Subcutaneous abdominal adipose tissue (tissue), 5 donors: ENCODE measurements at regions not wholly inside any gene's neighbourhood (a gene's known extent, or its start where the extent isn't known, plus 50 kb on each side); places are given as distances from the start of the nearest gene placed in this dataset.
A peak's percentile ranks its signal among the peaks of the same experiment; 100 is the strongest.

Experiments
- H3K27ac ChIP-seq: one replicate; pipeline ENCODE4 v1.7.0; 2013; ENCODE audit warnings: low read depth, mild to moderate bottlenecking, inconsistent platforms, low read length, moderate library complexity
- H3K27me3 ChIP-seq, 5 donors: one replicate each; pipeline ENCODE4 v1.7.0; 2013; ENCODE audit warnings: low read length in 5 of 5, inconsistent platforms in 1 of 5; ENCODE audit not compliant: control insufficient read depth in 5 of 5, insufficient read depth in 4 of 5
- H3K36me3 ChIP-seq, 5 donors: one replicate each; pipeline ENCODE4 v1.7.0; 2013; ENCODE audit warnings: low read length in 5 of 5; ENCODE audit not compliant: control insufficient read depth in 5 of 5, insufficient read depth in 5 of 5
- H3K4me1 ChIP-seq, 5 donors: one replicate each; pipeline ENCODE4 v1.7.0; 2013; ENCODE audit warnings: low read length in 5 of 5, mild to moderate bottlenecking in 3 of 5, moderate library complexity in 1 of 5; ENCODE audit not compliant: control insufficient read depth in 5 of 5, insufficient read depth in 5 of 5
- H3K4me3 ChIP-seq, 5 donors: one replicate each; pipeline ENCODE4 v1.7.0; 2013; ENCODE audit warnings: low read length in 5 of 5, low read depth in 1 of 5
- H3K9ac ChIP-seq, 5 donors: one replicate each; pipeline ENCODE4 v1.7.0; 2013; ENCODE audit warnings: low read length in 5 of 5, mild to moderate bottlenecking in 4 of 5, moderate library complexity in 3 of 5
- H3K9me3 ChIP-seq, 5 donors: one replicate each; pipeline ENCODE4 v1.7.0; 2013; ENCODE audit warnings: low read length in 5 of 5; ENCODE audit not compliant: control insufficient read depth in 5 of 5
- donor health status: healthy.
- donor health status: healthy.
- donor health status: healthy.
- donor health status: healthy.
- donor health status: healthy.

DNA sequence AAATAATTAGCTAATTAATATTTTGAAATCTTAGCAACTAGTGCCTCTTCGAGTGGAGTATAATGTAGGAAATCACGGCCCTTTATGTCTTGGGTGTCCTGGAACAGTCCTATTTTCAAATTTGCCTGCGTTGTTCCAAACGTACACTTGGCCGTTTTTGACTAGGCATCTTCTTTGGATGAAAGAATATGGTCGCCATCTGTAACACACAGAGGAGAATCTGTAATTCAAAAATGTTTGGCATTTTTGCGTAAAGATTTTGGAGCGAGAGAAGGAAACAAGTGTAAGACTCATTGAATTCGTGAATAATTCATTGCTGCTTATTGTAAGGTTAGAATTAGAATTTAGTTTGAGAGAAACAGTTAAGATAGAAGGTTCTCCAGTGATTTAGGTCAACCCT is 61.5 kb upstream of the CLCN4 start:
- Histone ChIP-seq H3K4me3 (no peak overlapping the region), H3K27ac (no peak overlapping the region), H3K4me1 (peaks cover 0 to 21% (median 15%) of the 10 kb centered on the region in 5 donors), H3K36me3 (peaks cover 0 to 12% (median 4%) of the 10 kb centered on the region in 5 donors), H3K9me3 (no peaks in the 10 kb centered on the region), H3K27me3 (peaks cover 0 to 2% (median 0%) of the 10 kb centered on the region in 5 donors), H3K9ac (no peak overlapping the region)

DNA sequence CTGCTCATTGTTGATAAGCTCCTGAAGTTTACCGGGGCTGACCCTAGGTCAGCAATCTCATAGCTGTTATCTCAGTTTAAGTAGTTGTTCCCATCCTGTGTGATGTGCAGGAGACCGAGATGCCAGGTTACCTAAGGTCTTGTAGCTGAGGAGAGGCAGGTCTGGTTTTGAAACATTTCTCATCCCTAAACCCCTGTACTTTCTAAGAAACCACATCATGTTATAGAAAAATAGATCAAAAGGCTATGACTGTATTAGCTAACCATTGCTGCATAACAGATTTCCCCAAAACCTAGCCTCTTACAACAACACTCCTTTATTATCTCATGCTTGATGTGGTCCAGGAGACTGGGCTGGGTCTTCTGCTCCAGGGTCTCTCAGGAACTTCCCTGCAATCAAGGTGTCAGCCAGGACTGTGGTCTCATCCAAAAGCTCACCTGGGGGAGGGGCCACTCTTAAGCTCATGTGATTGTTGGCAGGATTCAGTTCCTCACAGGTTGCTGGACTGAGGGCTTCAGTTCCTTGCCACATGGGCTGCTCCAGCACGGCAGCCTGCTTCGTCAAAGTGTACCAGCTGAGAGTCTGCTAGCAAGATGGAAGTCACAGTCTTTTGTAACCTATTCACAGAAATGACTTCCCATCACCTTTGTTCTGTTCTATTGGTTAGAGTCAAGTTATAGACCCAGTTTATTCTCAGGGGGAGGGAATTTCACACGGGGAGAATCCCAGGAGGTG is 60.9 kb upstream of the CLCN4 start:
- Histone ChIP-seq H3K9me3 (peaks cover 0 to 4% (median 3%) of the 10 kb centered on the region in 5 donors), H3K9ac (no peak overlapping the region), H3K27ac (no peak overlapping the region), H3K36me3 (peaks cover 0 to 14% (median 2%) of the 10 kb centered on the region in 5 donors), H3K4me1 (peaks cover 0 to 24% (median 16%) of the 10 kb centered on the region in 5 donors), H3K27me3 (peaks cover 0 to 4% (median 0%) of the 10 kb centered on the region in 5 donors), H3K4me3 (no peak overlapping the region)

DNA sequence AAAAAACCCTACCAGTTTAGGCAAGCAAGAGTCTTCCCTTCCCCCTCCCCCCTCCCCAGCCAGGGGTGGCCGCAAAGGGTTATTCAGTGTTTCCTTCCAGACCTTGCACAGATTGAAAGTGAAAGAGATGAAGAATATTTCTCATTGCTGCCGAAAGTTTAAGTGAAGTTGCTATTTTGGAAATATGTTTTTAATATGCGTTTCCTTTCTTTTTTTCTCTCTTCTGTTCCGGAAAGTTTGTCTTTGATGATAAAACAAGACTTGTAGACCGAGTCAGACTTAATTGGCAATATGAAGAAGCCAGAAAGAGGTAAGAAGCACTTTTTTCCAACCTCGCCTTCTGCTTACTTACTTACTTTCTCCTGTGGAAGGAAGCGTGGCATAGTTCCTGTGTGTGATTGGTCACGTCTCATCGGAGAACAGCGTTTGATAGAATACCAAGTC is 58.5 kb upstream of the CLCN4 start:
- Histone ChIP-seq H3K4me1 (peaks cover 0 to 27% (median 16%) of the 10 kb centered on the region in 5 donors), H3K4me3 (peak overlapping the region; percentile 8 to 55 (median 43)), H3K36me3 (peaks cover 0 to 9% (median 5%) of the 10 kb centered on the region in 5 donors), H3K9ac (peak overlapping the region in 2 of 5 donors; percentile 22 to 34), H3K27ac (peak overlapping the region; percentile 5), H3K9me3 (peaks cover 0 to 5% (median 4%) of the 10 kb centered on the region in 5 donors), H3K27me3 (peaks cover 0 to 7% (median 0%) of the 10 kb centered on the region in 5 donors)

DNA sequence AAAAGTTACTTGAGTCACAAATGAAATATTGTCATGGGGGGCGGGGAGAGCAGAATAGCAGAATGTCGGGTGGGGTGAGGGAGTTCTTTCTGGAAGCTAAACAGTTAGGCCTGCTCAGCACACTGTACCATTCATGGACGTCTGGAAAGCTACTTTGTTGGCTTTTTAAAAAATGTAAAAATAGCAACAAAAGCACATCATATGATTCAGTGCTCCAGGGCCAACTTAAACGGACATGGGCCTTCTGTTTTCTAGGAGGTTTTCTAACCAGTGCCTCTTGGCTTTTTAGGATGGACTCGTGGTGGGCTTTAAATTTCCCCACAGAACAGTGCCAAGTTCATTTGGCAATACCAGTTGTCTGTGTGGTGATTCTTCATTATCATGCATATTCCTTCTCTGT is 57.4 kb upstream of the CLCN4 start:
- no peak overlapping the region for H3K9ac ChIP-seq
- peaks cover 0 to 11% (median 0%) of the 10 kb centered on the region in 5 donors for H3K27me3 ChIP-seq
- H3K4me3 ChIP-seq = no peak overlapping the region
- H3K4me1 ChIP-seq = peaks cover 0 to 30% (median 16%) of the 10 kb centered on the region in 5 donors
- H3K36me3 ChIP-seq = peaks cover 0 to 9% (median 6%) of the 10 kb centered on the region in 5 donors
- no peak overlapping the region for H3K27ac ChIP-seq
- H3K9me3 ChIP-seq = peaks cover 0 to 5% (median 4%) of the 10 kb centered on the region in 5 donors

DNA sequence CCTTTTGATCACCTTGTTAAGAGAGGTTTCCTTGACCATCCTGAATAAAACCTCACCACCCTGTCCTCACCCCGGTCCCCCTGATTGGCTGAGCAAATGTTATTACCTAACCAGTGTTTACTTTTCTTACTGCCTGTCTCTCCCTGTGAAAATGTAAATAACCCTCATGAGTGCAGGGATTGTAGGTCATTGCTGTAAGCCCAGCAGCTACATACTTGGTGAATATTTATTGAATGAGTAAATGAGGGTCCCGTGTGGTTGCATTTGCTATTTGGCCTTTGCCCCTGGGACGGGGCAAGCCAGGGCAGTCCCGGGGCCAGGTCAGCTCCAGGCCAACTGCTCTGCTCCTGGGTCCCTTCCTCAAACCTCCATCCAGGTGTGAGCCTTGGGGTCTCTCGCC is 55.5 kb upstream of the CLCN4 start:
- H3K4me1 ChIP-seq = peaks cover 0 to 35% (median 15%) of the 10 kb centered on the region in 5 donors

DNA sequence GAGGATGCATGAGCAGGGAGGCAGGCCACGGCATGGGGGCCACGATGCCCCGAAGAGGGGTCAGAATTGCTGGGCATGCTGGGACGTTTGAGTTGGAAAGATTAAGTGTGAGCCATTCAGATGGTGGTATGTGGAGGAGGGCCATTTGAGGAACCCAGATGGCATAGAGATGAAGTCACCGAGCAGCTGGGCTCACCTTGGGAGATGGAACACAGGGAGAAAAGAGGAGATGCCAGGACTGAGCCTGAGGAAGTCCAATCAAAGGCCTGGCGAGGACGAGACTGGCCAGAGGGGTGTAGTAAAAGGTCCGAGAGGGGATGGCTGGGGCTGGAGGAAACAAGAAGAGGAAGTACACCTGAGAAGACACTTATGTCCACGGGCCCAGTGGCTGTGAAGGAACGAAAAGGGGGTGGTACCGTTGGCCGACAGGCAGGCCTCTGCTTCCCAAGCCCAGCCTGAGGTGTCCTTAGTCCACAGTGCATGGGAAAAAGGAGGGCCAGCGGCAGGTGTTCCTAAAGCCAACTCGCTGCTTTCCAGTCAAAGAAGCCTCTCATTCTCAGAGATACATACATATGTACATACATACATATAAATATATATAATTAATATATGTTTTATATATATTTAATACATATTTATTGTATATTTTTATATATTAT is 54.6 kb upstream of the CLCN4 start:
- Histone ChIP-seq H3K4me1 (peaks cover 0 to 36% (median 17%) of the 10 kb centered on the region in 5 donors), H3K4me3 (no peak overlapping the region), H3K9me3 (peaks cover 0 to 5% (median 4%) of the 10 kb centered on the region in 5 donors), H3K27ac (no peak overlapping the region), H3K27me3 (peaks cover 0 to 11% (median 2%) of the 10 kb centered on the region in 5 donors), H3K9ac (no peak overlapping the region), H3K36me3 (peaks cover 0 to 9% (median 6%) of the 10 kb centered on the region in 5 donors)

More for the DNA sequence above, 55.5 kb upstream of the CLCN4 start:
- Histone ChIP-seq H3K4me3 (no peak overlapping the region), H3K9ac (no peak overlapping the region), H3K27ac (no peak overlapping the region), H3K9me3 (peaks cover 0 to 5% (median 4%) of the 10 kb centered on the region in 5 donors), H3K36me3 (peaks cover 0 to 9% (median 6%) of the 10 kb centered on the region in 5 donors), H3K27me3 (peaks cover 0 to 11% (median 0%) of the 10 kb centered on the region in 5 donors)

DNA sequence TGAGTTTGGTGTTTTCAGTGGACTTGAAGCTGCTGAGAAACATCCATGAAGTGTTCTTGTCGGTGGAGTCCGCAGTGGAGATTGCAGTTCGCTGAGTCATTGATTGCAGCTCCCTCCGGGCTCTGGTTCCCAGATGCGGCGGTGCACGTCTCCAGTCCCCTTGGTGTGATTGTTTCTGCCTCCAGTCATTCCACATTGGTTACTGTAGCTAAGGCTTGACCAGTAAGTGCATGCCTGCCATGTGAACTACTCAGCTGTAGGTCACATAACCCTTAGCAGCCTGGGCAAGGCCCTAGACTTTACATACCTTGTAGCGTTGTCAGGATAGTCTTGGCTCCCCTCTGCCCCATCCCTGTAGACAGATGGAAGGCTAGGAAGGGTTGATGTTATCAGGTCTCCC is 53.8 kb upstream of the CLCN4 start:
- Histone ChIP-seq H3K4me3 (no peak overlapping the region), H3K36me3 (peaks cover 0 to 9% (median 6%) of the 10 kb centered on the region in 5 donors), H3K4me1 (peaks cover 0 to 37% (median 21%) of the 10 kb centered on the region in 5 donors), H3K27me3 (peaks cover 0 to 12% (median 2%) of the 10 kb centered on the region in 5 donors), H3K9ac (no peak overlapping the region), H3K9me3 (peaks cover 0 to 5% (median 4%) of the 10 kb centered on the region in 5 donors), H3K27ac (no peak overlapping the region)

DNA sequence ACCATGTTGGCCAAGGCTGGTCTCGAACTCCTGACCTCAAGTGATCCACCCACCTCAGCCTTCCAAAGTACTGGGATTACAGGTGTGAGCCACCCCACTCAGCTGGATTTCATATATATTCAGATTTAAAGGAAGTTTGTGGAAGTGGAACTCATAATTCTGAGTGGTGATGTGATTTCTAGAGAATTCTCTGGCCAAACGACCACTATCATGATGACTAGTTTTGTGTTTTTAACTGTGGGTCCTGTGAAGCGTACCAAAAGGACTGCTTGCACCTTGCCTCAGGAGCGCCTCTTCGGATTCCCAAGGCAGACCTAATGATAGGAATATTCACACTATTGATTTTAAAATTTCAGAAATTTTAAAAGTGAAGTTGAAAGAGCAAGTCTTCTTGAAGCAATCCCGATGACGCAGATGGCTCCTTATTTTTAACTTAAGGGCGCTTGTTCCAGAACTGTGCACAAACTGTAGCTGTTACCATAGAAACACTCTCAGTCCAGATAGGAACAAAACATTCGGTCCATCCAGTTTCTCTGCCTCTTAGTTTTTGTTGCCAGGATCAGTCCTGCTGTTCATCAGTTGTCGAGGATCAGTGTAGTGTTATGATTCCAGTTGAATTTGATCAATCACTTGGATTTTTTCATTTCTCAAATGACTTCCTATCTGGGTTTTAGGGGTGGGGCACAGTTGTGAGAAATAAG is 51.7 kb upstream of the CLCN4 start:
- Histone ChIP-seq H3K9ac (no peak overlapping the region), H3K27ac (no peak overlapping the region), H3K4me3 (no peak overlapping the region), H3K27me3 (peaks cover 0 to 15% (median 7%) of the 10 kb centered on the region in 5 donors), H3K9me3 (peaks cover 0 to 5% (median 4%) of the 10 kb centered on the region in 5 donors), H3K36me3 (peaks cover 0 to 10% (median 5%) of the 10 kb centered on the region in 5 donors), H3K4me1 (peaks cover under 1 to 35% (median 10%) of the 10 kb centered on the region in 5 donors)

DNA sequence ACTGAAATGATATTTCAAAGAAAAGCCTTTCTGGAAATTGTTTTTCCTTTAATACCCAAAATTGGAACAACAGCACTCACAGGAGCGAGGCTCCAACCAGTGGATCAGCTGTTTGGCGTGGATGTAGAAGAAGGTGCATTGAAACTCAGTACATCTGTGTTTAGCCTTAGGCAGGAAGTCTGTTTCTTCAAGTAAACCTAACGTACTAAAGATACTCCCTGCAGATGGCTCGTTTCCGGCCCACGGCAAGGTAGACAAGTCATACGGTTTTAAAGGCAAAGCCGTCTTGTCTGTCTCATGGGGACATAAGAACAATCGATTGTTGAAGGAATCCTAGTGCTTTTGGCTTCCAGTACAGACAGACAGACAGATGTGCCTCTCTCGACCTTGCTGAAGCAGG is 50.0 kb upstream of the CLCN4 start:
- H3K36me3 ChIP-seq = peaks cover 0 to 6% (median 0%) of the 10 kb centered on the region in 5 donors
- H3K9me3 ChIP-seq = no peaks in the 10 kb centered on the region
- H3K27me3 ChIP-seq = peaks cover 2 to 22% (median 11%) of the 10 kb centered on the region in 5 donors
- no peak overlapping the region for H3K27ac ChIP-seq
- H3K9ac ChIP-seq = no peak overlapping the region
- no peak overlapping the region for H3K4me3 ChIP-seq
- H3K4me1 ChIP-seq = peaks cover 0 to 48% (median 15%) of the 10 kb centered on the region in 5 donors
